HL-60 (cell line): ENCODE measurements at regions not wholly inside any gene's neighbourhood (a gene's known extent, or its start where the extent isn't known, plus 50 kb on each side); places are given as distances from the start of the nearest gene placed in this dataset.

Experiments used
- DNase-seq, 2 experiments: peaks; one replicate each; pipeline ENCODE4 v3.0.0-alpha.2; 2010 to 2020; ENCODE audit warnings: low read depth in 1 of 2, low spot score in 1 of 2
- H3K27ac ChIP-seq: fragments of 250-450 bp; sonication (Bioruptor Pico); replicated peaks from 2 replicates; pipeline ENCODE4 v1.5.1; 2020; ENCODE audit warnings: mild to moderate bottlenecking, moderate library complexity
- H3K27me3 ChIP-seq: fragments of 250-450 bp; sonication (Bioruptor Pico); 2 replicates; pipeline ENCODE4 v1.5.1; 2021; ENCODE audit warnings: mild to moderate bottlenecking, moderate library complexity; ENCODE audit not compliant: insufficient read depth, poor library complexity, severe bottlenecking
- H3K4me3 ChIP-seq: replicated peaks from 2 replicates; pipeline ENCODE4 v1.5.1; 2011; ENCODE audit warnings: mild to moderate bottlenecking, control low read depth, low read length; ENCODE audit not compliant: insufficient read depth
- GABPA ChIP-seq: IDR thresholded peaks from 2 replicates; pipeline ENCODE4 v1.6.1; 2012; ENCODE audit warnings: low read depth
- POLR2AphosphoS5 ChIP-seq: IDR thresholded peaks from 2 replicates; pipeline ENCODE4 v1.6.1; 2012; ENCODE audit warnings: low read depth
- SPI1 ChIP-seq: IDR thresholded peaks from 2 replicates; pipeline ENCODE4 v1.6.1; 2012; ENCODE audit warnings: low read depth, mild to moderate bottlenecking, borderline replicate concordance
- TF ChIP-seq, protein P1 (sequence below): IDR thresholded peaks from 2 replicates; pipeline ENCODE4 v1.6.1; 2012; ENCODE audit warnings: low read depth; ENCODE audit not compliant: insufficient replicate concordance
- TF ChIP-seq, protein P2 (sequence below): IDR thresholded peaks from one replicate; pipeline ENCODE4 v1.5.1; 2011; ENCODE audit warnings: low read length, control low read depth, inconsistent platforms; ENCODE audit not compliant: insufficient read depth

DNA sequence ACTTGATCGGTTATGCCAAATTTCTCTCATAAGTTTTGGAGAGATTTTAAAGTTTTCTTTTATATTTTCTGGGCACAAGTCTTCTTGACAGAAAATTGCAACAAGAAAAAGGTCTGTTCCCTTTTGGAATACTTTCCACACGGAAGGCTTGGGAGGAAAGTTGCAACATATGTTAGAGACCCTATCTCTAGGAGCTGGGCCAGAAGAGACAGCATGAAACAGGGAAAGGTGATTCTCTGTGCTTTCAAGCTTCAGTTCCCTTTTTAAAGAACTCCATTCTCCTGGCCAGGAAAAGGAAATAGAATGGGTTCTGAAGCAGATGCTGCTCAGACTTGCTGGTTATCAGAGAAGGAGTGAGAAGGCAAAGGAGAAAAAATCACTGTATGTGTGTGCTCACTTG lies 368.3 kb downstream of the SPATA31D1 start:
- TF ChIP-seq, protein P1, sequence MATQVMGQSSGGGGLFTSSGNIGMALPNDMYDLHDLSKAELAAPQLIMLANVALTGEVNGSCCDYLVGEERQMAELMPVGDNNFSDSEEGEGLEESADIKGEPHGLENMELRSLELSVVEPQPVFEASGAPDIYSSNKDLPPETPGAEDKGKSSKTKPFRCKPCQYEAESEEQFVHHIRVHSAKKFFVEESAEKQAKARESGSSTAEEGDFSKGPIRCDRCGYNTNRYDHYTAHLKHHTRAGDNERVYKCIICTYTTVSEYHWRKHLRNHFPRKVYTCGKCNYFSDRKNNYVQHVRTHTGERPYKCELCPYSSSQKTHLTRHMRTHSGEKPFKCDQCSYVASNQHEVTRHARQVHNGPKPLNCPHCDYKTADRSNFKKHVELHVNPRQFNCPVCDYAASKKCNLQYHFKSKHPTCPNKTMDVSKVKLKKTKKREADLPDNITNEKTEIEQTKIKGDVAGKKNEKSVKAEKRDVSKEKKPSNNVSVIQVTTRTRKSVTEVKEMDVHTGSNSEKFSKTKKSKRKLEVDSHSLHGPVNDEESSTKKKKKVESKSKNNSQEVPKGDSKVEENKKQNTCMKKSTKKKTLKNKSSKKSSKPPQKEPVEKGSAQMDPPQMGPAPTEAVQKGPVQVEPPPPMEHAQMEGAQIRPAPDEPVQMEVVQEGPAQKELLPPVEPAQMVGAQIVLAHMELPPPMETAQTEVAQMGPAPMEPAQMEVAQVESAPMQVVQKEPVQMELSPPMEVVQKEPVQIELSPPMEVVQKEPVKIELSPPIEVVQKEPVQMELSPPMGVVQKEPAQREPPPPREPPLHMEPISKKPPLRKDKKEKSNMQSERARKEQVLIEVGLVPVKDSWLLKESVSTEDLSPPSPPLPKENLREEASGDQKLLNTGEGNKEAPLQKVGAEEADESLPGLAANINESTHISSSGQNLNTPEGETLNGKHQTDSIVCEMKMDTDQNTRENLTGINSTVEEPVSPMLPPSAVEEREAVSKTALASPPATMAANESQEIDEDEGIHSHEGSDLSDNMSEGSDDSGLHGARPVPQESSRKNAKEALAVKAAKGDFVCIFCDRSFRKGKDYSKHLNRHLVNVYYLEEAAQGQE, result no peak
- TF ChIP-seq GABPA (no peak), SPI1 (peak; percentile 33; the same call in 1 of the 2 replicates)
- DNase-seq, result no peak
- Histone ChIP-seq H3K4me3 (no peak overlapping the region), H3K27me3 (no peaks in the 10 kb centered on the region), H3K27ac (no peak overlapping the region)

DNA sequence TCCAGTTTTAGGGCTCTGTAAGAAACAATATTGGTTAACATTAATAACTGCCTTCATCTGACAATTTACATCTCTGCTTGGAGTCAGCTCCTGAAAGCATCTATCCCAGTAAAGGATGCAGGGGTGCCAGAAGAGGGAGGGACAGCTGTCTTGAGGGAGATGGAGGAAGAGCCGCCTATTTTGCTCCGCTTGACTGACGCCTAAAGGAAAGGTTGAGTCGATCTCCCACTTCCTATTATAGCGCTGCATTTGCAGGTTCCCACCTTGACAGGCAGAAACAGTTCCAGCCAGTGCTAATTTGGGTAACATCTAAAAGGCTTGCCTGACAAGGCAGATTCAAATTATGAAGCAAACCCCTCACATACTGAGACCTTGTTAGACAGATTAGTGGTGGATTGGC lies 374.6 kb downstream of the SPATA31D1 start:
- Histone ChIP-seq H3K27me3 (no peaks in the 10 kb centered on the region), H3K27ac (no peak overlapping the region), H3K4me3 (no peak overlapping the region)
- TF ChIP-seq SPI1, result no peak
- TF ChIP-seq, protein P1, result no peak
- TF ChIP-seq POLR2AphosphoS5, result no peak
- TF ChIP-seq, protein P2, sequence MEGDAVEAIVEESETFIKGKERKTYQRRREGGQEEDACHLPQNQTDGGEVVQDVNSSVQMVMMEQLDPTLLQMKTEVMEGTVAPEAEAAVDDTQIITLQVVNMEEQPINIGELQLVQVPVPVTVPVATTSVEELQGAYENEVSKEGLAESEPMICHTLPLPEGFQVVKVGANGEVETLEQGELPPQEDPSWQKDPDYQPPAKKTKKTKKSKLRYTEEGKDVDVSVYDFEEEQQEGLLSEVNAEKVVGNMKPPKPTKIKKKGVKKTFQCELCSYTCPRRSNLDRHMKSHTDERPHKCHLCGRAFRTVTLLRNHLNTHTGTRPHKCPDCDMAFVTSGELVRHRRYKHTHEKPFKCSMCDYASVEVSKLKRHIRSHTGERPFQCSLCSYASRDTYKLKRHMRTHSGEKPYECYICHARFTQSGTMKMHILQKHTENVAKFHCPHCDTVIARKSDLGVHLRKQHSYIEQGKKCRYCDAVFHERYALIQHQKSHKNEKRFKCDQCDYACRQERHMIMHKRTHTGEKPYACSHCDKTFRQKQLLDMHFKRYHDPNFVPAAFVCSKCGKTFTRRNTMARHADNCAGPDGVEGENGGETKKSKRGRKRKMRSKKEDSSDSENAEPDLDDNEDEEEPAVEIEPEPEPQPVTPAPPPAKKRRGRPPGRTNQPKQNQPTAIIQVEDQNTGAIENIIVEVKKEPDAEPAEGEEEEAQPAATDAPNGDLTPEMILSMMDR, result no peak
- TF ChIP-seq GABPA, result no peak
- no peak for DNase-seq

DNA sequence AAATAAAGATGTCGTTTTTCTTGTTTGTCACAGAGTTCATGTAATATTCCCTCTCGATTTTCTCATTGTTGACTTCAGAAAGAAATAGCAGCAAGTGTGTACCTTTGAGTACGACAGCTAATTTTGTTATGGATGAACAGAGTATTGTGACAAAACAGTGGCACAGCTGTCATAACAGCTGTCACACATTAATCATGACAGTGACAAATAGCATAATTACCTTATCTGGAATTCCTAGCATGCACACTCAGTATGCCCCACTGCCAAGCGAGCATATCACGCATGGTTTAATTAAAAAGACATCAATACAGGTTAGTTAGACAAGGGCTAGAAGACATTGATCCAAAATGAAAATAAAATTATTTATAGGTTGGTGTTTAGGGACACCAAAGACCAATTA lies 375.1 kb downstream of the SPATA31D1 start:
- TF ChIP-seq SPI1, result no peak
- TF ChIP-seq, protein P1, result no peak
- no peak overlapping the region for H3K4me3 ChIP-seq
- no peaks in the 10 kb centered on the region for H3K27me3 ChIP-seq
- H3K27ac ChIP-seq, result no peak overlapping the region
- no peak for DNase-seq

DNA sequence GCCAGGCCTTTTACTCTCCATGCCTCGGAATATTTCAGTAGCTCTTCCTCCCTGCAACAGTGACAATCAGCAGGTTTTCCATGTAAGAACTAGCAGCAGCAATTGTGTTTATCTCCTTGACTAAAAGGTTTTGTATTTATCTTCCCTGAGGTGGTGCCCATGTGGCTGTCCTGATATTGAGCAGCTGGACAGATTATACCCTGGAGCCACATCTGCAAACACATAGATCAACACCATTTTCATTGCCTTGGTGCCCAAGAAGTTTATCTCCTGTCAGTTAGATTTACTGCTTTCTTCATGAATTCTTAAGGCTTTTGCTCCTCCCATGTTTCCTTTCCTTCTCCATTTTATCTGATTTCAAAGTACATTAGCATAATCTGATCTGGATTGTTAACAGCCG lies 378.4 kb downstream of the SPATA31D1 start:
- DNase-seq, result no peak
- Histone ChIP-seq H3K4me3 (no peak overlapping the region), H3K27ac (no peak overlapping the region), H3K27me3 (no peaks in the 10 kb centered on the region)
- TF ChIP-seq SPI1 (no peak), POLR2AphosphoS5 (no peak), GABPA (no peak)
- TF ChIP-seq, protein P1, result no peak
- TF ChIP-seq, protein P2, result no peak
